Globus pallidus (tissue), 1 donor: ENCODE measurements at regions not wholly inside any gene's neighbourhood (a gene's known extent, or its start where the extent isn't known, plus 50 kb on each side); places are given as distances from the start of the nearest gene placed in this dataset.

ENCODE experiments used
- DNase-seq: peaks from one replicate; pipeline ENCODE4 v3.0.0-alpha.2; 2015; ENCODE audit warnings: low spot score

DNA sequence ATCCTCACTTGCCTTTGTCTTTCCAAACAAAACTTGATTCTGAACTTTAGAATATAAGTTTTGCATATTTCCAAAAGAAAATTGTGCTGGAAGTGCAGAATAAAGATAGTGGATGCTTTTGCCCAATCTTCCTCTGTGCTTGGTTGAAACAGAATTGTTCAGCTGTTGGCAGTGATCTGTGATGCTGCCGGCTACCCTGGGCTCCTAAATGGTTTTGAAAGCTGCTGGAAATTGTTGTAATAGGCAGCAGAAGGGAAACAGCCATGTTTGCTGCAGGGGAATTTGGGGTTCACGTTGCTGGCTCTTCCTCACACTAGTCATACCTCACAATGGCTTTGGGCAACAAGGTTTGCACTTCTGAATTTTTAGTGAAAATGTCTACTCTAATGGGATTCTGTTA lies 398.0 kb downstream of the RAPGEF2 start:
- no peak for DNase-seq

DNA sequence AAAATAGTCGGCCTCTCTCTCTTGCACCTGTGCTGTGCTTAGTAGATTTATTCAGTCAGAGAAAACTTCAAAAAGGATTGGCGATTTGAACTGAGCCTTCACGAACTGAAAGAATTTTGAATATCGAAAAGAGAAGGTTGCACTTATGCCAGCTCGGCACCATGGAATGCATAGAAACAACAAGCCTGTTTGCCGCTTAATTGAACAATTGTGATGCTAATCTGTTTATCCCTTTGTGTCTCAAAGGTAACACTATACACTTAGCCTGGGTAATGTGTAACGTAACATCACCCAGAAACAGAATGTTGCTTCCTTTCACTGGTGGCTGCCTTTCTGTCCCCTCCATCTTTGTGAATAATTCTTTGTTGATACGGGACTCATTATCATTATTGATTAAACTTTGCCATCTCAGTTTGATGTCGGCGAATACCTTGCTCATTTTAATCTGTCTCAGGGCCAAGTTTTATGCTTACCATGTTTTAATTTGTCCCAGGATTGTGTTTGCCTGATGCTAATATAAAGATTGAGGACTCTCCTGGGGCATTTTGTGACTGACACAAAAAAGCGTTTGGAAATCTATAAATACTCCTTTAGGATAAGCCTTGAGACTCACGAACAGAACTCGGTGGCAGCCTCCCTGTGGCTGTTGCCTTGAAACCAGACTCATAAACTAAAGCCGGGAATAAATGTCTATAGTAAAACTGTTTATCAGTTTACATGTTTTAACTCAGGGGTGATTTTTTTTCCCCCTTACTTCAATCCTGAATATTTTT lies 400.5 kb downstream of the RAPGEF2 start:
- no peak for DNase-seq

DNA sequence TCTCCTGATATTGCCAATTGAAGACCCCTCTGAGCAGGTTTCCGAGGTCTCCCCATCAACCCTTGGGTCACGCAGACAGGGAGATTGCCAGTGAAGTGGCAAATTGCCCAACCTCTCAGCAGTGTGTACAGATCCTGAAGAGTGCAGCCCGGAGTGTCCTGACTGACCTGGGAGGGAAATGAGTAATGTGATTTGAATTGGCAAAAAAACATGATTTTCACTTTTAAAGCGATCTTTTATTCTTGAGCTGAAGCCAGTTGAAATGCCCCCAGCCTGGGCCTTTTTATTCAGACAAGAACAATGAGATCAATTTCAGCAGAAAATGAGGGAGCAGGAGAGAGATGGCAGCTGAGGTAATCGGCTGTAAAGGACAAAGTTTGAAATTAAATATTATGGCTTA lies 401.8 kb downstream of the RAPGEF2 start:
- DNase-seq, result no peak

DNA sequence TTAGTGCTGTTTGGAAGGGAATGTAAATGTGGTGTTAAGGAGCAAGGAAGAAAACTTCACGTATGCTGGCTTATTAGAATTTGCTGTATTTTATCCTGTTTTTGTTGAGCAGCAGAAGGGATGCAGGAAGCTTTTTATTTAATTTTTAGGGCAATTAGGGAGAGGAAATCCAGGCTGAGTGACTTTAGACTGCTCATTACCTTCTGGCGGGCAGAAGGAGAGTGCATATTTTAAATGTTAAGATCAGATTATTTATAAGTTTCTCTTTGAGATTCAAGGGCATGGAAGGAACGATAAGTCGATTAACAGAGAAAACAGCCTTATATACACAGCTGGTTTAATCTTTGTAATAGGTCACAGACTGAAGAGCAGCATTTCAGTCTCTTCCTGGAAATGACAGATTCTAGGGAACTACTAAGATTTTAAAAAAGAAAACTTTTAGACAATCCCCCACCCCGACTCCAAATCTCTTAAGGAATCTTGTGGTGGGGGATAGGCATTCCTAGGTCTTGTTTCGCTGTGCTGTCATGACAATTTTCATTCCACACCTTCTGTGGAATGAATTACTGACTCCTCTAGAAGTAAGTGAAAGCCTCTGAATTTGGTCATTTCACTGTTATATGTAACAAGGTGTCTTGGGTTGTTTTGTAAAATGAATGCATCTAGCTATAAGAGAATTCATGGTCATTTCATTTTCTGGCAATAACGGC lies 402.5 kb downstream of the RAPGEF2 start:
- DNase-seq, result no peak

DNA sequence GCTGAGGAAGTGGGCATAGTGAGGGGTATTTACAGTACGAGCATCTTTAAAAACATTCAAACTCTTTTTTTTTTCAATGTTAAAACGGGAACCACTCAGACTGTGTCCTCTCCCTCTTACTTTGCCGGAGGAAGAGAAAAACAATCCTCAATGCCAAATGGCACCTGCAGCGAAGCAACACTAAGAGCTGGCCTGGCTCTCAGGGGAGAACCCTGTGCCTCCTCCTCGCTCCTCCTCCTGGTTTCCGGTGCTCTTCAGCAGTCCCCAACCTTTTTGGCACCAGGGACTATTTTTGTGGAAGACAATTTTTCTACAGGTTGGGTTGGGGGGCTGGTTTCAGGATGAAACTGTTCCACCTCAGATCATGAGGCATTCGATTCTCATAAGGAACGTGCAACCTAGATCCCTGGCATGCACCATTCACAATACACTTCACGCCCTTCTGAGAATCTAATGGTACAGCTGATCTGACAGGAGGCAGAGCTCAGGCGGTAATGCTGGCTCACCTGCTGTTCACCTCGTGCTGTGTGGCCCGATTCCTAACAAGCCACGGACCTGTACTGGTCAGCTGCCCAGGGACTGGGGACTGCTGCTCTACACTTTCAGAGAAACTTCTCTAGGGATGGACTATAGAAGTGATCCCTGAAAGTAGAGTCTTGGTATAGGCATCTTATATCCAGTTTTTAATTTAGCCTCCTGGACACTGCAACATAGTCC lies 404.1 kb downstream of the RAPGEF2 start:
- no peak for DNase-seq

DNA sequence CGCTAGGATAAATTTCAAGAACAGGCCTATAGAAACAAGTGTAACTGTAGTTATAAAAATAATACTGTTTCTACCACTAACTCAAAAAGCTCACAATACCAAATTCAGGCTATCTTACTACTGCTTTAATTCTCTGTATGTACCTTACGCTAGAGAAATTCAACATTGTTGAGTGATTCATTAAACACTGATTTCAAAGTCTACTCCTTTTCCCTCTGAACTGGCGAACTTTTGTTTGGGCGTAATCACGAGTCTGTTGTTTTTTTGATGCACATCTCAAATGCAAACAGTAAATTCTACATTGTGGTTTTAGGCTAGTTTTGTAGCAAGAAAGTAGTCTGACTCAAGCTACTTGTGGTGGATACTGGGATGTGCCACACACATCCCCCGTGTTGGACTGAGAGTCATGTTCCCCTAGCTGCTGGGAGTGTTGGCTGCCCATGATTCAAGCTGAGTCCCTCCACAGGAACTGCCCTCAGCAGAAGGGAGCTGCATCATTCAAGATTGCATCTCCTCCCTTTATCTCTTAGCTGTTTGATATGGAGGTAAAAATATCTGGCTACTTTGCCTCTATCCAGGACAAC lies 406.1 kb downstream of the RAPGEF2 start:
- DNase-seq, result no peak

DNA sequence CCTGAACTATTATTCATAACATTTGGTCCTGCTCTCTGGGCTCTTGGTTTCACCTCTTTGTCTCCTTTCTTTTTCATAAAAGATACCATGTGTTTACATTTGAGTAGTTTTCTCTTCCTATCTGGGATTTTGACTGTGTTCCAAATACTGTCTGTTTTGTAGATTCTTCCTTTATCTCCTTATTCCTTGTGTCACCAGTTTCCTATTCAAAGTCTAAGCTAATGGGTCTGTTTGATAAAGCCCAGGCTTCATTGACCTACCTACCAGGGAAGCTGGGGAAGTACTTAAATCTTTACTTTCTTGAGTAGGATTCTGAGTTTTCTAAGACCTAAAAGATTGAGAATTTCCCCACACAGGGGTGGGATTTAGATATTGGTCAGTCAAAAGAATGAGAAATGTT lies 409.5 kb downstream of the RAPGEF2 start:
- no peak for DNase-seq

DNA sequence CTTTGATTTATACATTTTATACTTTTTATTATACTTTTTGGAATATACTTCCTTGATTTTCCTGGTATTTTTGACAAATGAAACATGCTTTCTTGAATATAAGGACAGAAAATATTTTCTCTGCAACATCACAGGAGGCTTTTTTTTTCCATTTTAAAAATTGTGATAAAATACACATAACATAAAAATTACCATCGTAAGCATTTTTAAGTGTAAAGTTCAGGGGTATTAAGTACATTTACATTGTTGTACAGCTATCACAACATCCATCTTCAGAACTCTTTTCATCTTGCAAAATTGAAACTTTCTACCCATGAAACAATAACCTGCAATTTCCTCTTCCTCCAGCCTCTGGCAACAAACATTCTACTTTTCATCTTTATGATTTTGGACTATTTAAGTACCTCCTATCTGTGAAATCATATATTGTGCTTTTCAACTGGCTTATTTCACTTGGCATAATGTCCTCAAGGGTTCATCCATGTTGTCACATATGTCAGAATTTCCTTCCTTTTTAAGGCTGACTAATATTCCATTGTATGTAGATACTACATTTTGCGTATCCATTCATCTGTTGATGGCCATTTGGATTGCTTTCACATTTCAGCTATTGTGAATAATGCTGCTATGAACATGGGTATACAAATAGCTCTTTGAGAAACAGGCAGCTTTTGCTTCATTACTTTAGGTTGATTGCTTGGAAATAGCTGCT lies 412.6 kb downstream of the RAPGEF2 start:
- no peak for DNase-seq

DNA sequence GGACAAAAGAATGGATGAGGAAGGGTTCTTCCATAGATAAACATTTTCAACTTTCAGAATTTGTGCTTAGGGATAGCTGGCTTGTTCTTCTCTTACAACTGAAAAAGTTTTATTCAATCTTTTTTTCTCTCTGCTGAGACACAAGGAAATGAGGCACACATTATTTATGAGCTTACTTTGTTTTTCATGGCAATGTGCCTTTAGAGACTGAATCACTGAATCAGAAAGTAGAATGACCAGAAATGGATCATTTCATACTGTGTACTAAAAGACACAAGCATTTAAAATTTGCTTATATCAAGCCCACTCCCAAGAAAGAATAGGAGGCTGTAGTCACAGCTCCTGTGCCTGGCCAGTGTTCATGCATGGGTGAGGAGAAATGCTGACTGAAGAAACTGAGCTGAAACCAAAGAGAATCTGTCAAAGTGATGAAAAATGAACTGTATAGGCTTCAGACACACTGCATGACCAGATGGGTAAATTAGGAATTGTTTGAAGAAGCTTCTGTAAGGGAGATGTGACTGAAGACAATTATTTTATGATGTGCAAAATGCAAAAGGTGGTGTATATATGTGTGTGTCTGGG lies 413.8 kb downstream of the RAPGEF2 start:
- DNase-seq, result no peak

DNA sequence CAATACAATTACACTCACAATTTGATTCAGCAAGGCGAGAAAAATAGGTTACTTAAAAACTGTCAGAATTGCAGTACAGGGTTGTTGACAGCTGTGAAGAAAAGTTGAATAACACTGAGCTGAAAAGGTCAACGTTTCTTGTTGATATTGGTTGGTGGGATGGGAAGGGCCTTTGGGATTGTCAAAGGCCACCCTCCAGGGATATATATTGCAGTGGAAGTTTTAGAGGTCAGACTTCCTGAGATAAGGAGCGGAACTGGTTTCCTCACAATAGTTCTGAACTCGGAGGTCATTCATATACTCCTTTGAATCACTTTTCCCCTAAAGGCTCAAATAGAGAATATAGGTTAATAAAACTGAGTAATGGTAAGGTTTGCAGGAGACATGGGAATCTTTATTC lies 417.2 kb downstream of the RAPGEF2 start:
- no peak for DNase-seq

DNA sequence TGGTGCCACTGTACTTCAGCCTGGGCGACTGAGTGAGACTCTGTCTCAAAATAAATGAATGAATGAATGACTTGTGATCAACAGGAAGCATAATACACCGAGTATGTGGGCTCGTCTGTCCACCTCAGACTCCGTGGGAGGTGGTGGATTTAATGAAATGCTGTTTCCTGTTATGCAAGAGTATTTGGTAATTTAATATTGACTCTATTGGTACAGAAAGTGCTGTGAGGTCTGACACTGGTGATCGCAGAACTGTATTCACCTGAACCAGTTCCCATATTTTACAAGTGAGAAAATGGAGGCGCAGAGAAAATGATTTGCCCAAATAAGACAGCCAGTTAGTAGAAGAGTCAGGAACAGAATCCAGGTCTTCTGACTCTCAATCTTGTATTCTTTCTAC lies 423.3 kb downstream of the RAPGEF2 start:
- DNase-seq, result no peak

DNA sequence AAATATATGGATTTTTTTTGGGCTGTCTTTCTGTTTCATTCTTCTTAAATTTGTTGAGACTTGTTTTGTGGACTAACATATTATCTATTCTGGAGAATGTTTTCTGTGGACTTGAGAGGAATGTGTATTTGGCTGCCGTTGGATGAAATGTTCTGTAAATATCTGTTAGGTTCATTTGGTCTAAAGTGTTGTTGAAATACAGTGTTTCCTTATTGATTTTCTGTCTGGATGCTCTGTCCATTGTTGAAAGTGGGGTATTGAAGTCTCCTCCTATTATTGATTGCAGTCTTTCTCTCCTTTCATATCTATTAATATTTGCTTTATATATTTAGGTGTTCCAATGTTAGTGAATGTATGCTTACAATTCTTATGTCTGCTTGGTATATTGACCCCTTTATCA lies 431.8 kb downstream of the RAPGEF2 start:
- no peak for DNase-seq

DNA sequence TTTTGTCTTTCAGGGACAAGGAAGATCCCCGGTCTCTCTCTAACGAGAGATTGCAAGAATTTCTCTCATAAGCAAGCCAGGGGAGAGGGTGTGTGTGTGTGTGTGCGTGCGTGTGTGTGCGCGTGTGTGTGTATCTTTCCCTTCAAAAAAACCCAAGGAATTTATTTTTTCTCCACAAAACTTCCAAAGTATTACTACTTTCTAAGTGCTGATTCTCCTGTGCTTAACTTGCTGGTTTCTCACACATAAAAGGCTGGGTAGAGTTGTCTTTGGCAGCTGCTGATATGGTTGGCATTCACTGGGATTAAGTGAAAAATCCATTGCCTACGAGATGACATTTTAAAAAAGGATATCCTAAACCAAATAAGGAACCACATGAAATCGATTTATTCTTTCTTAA lies 435.7 kb downstream of the RAPGEF2 start:
- no peak for DNase-seq

DNA sequence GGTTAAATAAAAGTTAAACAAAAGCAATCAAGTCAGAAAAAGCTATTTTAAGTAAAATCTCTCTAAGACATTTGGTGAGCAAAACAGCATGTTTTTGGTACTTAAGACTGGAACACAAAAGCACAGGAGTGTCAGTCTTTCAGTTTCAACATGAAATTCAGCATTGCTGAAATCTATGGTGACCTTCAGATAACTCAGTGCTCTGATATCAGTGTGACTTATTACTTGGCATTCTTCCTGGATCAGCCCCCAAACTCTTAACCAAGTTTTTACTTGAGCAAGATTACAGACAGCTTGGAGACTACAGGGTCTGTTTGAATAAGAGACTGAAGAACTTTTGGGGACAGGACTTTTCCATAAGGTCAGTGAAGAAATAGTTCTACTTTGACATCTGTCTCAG lies 437.2 kb downstream of the RAPGEF2 start:
- DNase-seq, result no peak

DNA sequence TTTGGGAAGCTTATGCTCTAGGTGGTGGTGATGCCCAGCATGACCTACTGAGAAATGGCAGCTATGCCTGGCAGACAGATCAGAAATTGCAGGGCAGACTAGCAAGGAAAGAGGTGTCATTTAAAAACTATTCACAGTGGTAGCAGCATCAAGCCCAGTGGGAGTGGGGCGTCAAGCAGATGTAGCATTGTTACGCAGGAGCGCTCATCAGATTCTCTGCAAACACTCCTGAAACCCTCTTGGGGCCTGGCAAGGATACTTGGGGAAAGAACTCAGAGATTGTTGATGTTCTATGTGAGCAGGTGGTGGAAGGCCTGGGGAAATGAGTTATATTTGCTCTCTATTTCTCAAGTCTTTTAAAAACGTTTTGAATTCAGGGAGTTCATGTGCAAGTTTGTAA lies 437.6 kb downstream of the RAPGEF2 start:
- no peak for DNase-seq

DNA sequence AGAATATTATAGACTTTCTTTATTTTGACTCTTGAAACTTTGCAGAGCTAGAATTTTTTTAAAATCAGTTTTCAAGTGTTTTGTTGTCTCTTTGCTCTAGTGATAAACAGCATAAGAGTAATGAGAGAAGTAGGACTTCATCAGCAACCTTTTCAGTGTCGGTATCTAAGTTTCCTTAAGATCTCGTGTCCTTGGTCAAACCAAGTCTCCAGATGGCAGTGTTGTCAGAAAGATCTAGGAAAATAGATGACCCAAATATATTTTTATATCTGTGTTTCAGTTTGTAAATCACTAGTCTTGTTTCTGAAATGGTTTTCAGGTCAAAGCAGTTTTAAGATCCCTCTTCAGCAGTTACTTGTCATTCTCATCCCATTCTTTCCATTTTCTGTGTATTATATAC lies 438.3 kb downstream of the RAPGEF2 start:
- DNase-seq, result no peak

DNA sequence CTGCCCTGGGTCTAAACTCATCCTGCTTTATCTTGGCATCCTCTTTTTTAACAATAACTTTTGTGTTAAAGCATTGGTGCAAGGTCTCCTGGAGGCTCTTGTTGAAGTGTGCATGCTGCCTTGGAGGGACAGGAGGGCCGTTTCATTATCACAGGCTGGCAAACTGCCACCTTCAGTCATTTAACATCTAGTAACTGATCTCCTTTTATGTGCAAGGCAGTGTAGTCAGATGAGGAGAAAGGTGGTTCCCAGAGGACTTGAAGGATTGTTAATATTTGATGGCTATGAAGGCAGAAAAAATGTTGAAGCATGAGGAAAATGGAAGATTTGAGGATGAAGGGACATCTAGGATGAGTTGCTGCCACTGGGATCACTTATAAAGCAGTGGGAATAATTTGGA lies 439.4 kb downstream of the RAPGEF2 start:
- DNase-seq, result no peak

DNA sequence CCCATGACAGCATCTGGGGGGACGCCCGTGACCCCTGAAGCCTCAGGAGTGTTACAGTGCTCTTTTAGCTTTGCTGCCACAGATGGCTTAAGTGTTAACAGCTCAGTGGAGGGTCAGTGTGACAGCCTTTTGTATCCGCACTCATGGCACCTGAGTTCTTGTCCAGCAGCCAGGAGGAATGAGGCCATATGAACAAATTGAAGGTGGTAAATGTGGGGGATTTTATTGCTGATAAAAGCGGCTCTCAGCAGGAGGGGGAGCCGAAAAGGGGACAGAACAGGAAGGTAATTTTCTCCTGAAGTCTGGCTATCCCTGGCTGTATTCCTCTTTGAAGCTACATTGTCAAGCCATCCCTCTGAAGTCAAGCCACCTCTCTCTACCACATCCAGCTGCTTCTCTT lies 441.0 kb downstream of the RAPGEF2 start:
- DNase-seq, result no peak

DNA sequence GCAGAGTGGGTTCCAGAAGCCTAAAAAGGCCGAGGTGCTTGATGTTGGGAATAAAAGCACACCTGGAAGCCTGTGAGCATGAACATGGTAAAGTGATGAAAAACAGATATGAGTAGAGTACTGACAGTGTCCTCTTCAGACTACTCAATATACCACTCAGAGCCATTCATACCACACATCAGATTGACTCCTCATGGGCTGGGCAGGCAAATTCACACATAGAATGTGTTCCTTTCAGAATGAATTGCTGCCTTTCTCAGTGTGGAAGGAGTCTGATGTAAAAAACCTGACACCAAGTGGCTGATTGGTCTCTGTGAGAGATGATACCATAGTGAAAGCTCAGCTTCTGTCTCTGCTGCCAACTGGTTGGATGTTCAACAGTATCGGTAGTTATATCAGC lies 442.7 kb downstream of the RAPGEF2 start:
- no peak for DNase-seq

DNA sequence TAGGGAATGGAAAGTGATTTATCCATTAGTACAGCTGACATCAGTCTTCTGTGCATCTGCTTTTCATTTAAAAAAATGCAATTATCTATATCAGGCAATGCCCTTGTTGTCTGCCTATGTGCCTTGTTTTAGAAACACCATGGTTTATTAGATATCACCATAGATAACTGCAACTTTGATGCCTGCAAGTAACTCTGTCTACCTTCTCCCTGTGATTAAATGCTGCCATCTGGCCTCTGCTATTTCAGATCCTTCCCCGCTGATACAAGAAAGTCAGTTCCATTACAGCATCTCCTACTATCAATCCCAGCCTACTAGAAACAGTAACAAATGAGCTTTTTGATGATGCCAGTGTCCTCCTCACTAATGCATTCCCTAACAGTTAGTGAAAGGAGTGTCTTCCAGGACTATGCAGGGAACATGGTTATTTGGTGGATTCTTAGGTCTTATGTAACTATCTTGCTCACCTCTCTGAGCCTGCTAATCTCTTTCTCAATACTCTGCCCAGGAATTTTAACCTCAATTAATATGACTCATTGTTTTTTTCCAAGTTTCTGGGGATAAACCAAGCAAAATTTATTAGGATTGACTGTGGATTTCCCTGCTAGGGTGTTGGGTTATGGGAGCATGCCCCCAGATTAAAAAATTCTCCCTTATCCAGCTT lies 444.9 kb downstream of the RAPGEF2 start:
- DNase-seq, result no peak

DNA sequence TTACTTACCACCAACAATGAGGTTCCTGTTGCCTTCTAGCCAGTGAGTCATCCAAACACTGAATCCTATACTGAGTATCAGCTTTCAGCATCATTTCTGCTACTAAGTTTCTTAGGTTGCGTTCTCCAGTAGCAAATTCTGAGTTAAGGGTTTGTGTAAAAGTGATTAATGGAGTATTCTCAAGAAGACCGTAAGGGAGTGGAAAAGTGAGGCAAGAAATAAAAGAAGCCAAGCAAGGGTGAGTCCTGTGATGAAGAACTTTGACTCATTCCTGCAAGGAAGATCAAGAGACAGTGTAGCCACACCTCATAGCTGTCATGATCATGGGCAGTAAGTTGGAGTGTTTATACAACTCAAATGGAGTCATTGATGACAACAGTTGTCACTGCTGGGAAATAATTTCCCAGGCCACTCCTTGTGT lies 446.2 kb downstream of the RAPGEF2 start:
- DNase-seq, result no peak
